Fibroblast of the aortic adventitia (primary cell): ENCODE measurements at regions not wholly inside any gene's neighbourhood (a gene's known extent, or its start where the extent isn't known, plus 50 kb on each side); places are given as distances from the start of the nearest gene placed in this dataset.

ENCODE experiments used
- DNase-seq: peaks from one replicate; pipeline ENCODE4 v3.0.0-alpha.2; 2010; ENCODE audit warnings: low read depth
- H3K4me3 ChIP-seq: 2 replicates; pipeline ENCODE4 v1.5.1; 2011; ENCODE audit warnings: low read depth, mild to moderate bottlenecking, control low read depth, low read length, moderate library complexity
- TF ChIP-seq, protein P1 (sequence below): IDR thresholded peaks from 2 replicates; pipeline ENCODE4 v1.5.1; 2011; ENCODE audit warnings: mild to moderate bottlenecking, low read length, control low read depth, inconsistent platforms; ENCODE audit not compliant: insufficient read depth

DNA sequence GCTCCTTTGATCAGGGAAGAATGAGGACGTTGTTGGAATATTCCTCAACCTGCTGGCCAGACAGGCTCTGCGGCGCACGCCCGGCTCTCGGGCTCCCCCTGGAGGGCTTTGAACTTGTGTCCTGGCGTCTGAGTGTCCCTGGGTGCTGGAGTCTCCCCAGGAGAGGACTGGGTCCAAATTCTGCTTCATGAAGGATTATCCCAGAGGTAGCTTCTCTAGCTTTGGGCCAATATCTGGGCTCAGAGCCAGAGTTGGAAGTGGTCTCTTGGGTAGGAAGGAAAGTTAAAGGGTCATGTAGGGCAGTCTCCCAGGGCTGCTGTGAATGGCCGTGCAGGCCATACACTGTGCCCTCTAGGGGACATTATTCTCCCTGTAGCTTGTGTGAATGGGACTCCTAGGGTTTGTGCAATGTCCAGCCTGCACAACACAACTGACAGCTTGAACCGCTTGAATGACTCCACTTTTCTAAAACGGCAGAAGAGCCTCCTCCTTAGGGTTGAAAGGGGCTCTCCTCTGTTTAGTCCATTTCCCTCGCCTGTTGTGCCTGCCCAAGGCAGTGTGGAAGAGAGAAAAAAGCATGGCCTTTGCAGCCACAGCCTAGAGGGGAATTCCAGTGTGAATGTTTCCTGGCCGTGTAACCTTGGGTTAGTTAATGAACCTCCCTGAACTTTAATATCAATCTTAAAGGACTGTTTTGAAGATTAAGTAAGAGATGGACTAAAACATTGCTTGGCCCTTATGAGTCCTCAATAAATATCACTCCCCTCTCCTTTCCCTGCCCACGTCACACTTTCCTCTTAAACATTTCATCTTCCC is 111.2 kb upstream of the THY1 start:
- TF ChIP-seq, protein P1, sequence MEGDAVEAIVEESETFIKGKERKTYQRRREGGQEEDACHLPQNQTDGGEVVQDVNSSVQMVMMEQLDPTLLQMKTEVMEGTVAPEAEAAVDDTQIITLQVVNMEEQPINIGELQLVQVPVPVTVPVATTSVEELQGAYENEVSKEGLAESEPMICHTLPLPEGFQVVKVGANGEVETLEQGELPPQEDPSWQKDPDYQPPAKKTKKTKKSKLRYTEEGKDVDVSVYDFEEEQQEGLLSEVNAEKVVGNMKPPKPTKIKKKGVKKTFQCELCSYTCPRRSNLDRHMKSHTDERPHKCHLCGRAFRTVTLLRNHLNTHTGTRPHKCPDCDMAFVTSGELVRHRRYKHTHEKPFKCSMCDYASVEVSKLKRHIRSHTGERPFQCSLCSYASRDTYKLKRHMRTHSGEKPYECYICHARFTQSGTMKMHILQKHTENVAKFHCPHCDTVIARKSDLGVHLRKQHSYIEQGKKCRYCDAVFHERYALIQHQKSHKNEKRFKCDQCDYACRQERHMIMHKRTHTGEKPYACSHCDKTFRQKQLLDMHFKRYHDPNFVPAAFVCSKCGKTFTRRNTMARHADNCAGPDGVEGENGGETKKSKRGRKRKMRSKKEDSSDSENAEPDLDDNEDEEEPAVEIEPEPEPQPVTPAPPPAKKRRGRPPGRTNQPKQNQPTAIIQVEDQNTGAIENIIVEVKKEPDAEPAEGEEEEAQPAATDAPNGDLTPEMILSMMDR: peak; percentile 89
- DNase-seq: peak; percentile 70
- no peak overlapping the region for H3K4me3 ChIP-seq

DNA sequence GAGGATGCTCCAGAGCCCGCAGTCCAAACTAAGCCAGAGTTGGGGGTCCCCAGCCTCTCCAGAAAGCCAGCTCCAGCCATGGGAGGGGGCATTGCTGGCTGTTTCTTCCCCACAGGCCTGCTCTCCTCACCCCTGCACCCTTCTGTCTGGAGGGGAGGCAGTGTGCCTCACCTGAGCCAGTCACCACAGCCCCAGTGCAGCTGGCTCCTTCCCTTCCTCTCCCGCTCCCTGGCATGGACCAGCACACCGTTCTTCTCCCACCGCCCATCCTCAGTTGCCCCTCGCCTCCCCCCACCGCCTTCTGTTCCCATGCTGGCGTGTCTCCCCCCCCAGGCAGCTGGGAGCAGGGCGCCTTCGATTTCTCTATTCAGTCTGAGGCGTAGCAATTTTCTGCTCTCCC is 110.5 kb upstream of the THY1 start:
- TF ChIP-seq, protein P1: no peak
- H3K4me3 ChIP-seq: no peak overlapping the region
- no peak for DNase-seq

DNA sequence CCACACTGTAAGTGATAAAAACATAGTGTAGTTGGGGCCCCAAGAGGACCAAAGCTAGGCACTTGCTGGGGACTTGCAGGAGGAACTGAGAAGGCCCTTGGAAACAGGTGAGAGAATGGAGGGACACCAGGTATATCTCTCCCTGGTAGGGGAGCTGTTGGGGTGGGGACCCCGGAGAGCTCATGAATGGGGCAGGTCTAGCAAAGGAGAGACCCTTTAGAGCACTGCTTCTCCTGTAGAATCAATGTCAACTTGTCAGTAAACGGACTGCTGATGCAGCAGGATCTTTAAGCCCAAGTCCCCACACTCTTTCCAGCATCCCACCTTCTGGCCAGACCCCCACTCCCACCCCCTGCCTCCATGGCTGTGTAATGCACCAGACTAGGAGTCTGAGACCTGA is 109.6 kb upstream of the THY1 start:
- no peak for DNase-seq
- TF ChIP-seq, protein P1: no peak

DNA sequence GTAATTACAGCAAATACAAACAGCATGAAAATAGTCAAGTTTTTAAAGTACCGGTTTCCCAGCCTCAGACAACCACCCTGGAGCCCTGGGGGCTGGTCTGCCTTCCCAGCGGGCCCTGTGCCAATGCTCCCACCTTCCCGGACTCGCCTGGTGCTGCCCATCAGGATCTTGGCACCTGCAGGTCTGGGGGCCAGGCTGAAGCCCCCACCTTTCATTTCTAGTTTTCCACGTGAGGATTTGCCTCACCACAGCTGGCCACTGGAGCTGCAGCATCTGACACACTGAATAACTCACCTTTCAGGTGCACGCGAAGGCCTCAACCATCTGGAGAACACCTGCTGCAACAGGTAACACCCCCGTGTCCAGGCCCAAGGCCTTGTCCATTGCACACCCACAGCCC is 108.7 kb upstream of the THY1 start:
- TF ChIP-seq, protein P1: no peak
- no peak overlapping the region for H3K4me3 ChIP-seq
- no peak for DNase-seq

More for the DNA sequence above, 109.6 kb upstream of the THY1 start:
- no peak overlapping the region for H3K4me3 ChIP-seq

DNA sequence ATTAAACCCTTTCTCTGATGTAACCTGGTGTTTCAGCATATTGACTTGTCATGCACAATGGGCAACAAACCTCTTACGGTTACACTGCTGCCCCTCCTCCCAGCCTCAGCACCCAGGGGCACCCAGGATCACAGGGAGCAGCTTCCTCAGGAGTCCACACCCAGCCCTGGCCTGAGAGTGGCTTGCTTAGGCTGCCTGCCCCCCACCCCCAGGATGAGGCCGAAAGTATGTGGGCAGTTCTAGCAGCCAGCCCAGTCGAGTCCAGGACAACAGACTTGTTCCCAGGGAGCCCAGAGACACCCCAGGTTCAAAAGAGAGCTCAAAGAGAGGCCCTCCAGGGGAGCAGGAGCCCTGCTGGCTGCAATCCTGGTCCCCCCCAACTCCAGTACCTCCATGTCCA is 108.1 kb upstream of the THY1 start:
- TF ChIP-seq, protein P1: no peak
- no peak overlapping the region for H3K4me3 ChIP-seq
- DNase-seq: no peak

DNA sequence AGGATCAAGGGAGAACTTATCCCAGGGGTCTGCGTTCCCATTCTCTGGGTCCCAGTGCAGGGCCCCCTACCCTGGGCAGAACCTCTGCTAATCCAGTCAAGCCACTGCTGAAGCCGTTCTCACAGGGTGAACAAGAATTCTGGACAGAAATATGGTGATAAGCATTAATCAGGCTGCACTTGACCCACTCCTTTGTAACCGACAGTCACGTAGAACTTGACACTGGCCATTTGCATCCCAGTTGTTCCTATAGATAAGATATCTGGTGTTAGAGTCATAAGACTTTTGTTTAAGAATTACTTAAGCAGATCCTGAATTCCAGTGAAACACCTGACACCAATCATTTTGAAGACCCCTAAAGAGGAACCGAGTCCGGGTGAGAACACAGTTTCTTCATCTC is 107.5 kb upstream of the THY1 start:
- no peak for DNase-seq
- TF ChIP-seq, protein P1: no peak
- H3K4me3 ChIP-seq: no peak overlapping the region

DNA sequence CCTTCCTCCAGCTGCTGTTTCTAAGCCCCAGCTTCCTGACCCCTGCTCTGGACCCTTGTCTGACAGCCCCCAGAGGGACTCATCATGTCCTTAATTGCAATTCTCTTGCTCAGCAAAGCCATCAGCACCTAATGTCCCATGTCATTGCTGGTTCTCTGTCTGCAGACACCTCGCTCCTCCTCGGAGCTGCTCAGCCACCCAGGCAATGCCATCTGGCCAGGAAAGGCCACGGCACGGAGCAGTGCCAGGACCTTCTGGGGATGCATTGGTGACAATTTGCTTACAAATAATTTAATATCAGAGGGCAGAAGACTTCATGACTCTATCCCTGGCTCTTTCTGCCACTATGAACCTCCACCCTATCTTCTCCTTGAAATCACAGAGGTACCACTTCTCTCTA is 107.0 kb upstream of the THY1 start:
- TF ChIP-seq, protein P1: no peak
- H3K4me3 ChIP-seq: no peak overlapping the region
- no peak for DNase-seq
